Testis (tissue), 2 donors: ENCODE measurements at regions not wholly inside any gene's neighbourhood (a gene's known extent, or its start where the extent isn't known, plus 50 kb on each side); places are given as distances from the start of the nearest gene placed in this dataset.

ENCODE experiments used
- DNase-seq: peaks from one replicate; pipeline ENCODE4 v3.0.0-alpha.2; 2019
- H3K27ac ChIP-seq, 2 donors: fragments of 200-600 bp; sonication (generic); one replicate each; pipeline ENCODE4 v1.5.1; 2019
- H3K27me3 ChIP-seq: fragments of 200-600 bp; sonication (generic); one replicate; pipeline ENCODE4 v1.5.1; 2019
- H3K36me3 ChIP-seq: fragments of 200-600 bp; sonication (generic); one replicate; pipeline ENCODE4 v1.5.1; 2017; ENCODE audit warnings: low read depth; ENCODE audit errors: missing control alignments
- H3K4me1 ChIP-seq: fragments of 200-600 bp; sonication (generic); one replicate; pipeline ENCODE4 v1.5.1; 2019
- H3K4me3 ChIP-seq, 2 donors: fragments of 200-600 bp; sonication (generic); one replicate each; pipeline ENCODE4 v1.5.1; 2017 to 2019
- H3K9me3 ChIP-seq: fragments of 200-600 bp; sonication (generic); one replicate; pipeline ENCODE4 v1.5.1; 2017
- POLR2A ChIP-seq: fragments of 450-650 bp; IDR thresholded peaks from one replicate; pipeline ENCODE4 v1.6.1; 2017; ENCODE audit warnings: antibody characterized with exemption, mild to moderate bottlenecking, moderate library complexity
- WGBS, 2 donors: methylation state at CpG; one replicate each; pipeline ENCODE4 v1.1.5; 2018; 5-methylcytosine and 5-hydroxymethylcytosine counted together
- intact Hi-C: fragments of 100-400 bp; cut with DNase I; formaldehyde crosslinking; loops from one replicate; pipeline ENCODE4 v1.15.1; 2023; ENCODE audit warnings: low total_unique reads
- TF ChIP-seq, protein P1 (sequence below), 3 experiments: fragments of 450-650 bp in 2 of 3; fragments of 200-600 bp in 1 of 3; sonication (generic) in 1 of 3; IDR thresholded peaks; one replicate each; pipeline ENCODE4 v1.5.1; 2016 to 2019; ENCODE audit warnings: antibody characterized with exemption in 3 of 3, mild to moderate bottlenecking in 2 of 3, moderate library complexity in 1 of 3

DNA sequence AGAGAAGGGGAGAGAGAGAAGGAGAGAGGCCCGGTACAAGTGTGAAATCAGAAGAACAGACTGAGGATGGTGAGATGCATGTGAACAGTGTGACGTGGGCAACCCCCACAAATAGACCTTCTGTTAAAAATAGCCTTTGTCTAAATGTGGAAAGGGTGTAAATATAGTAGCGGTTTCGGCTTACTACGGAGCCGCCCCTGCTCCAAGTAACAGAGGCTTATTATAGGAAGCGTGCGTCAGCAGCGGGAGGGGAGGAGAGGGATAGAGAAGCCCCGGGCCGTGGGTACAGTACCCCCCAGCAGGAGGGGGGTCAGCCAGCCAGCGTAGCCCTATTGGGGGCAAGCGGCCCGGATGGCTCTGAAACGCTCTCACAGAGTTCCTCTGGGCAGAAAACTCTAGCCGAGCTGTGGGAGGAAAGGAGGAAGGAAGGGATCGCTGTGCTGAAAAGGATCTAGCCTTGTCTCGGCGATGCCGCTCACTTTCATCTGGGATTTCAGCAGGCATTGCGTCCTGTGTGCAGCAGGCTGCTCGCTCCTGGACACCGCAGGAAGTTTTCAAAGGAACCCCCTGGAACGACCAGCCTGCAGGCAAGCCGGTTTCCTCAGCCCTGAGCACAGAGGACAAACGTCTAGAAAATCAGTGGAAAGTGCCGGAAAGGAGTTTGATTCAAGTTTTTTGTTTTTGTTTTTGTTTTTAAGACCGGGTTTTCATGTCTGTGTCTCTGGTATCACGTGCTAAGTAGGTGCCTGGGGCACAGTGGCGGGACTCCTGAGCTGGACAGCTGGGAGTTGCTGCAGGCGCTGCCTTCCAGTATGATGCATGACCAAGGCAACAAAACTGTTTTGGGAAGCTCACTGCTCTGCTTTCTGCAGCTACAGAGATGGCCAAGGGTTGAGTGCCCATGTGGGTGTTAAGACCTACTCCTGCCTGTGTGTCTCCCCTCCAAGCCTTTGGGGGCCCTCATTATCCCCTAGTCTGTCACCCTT, 146.6 kb downstream of the SEC61B start:
- Histone ChIP-seq H3K27ac (peak overlapping the region; percentile 82 to 83), H3K4me1 (peaks cover 5% of the 10 kb centered on the region), H3K9me3 (no peaks in the 10 kb centered on the region), H3K4me3 (peak overlapping the region; percentile 37 to 51), H3K36me3 (no peaks in the 10 kb centered on the region), H3K27me3 (no peaks in the 10 kb centered on the region)
- WGBS, 2 donors, result 7% methylated on average over 31 of the region's 31 CpGs
- TF ChIP-seq, protein P1, sequence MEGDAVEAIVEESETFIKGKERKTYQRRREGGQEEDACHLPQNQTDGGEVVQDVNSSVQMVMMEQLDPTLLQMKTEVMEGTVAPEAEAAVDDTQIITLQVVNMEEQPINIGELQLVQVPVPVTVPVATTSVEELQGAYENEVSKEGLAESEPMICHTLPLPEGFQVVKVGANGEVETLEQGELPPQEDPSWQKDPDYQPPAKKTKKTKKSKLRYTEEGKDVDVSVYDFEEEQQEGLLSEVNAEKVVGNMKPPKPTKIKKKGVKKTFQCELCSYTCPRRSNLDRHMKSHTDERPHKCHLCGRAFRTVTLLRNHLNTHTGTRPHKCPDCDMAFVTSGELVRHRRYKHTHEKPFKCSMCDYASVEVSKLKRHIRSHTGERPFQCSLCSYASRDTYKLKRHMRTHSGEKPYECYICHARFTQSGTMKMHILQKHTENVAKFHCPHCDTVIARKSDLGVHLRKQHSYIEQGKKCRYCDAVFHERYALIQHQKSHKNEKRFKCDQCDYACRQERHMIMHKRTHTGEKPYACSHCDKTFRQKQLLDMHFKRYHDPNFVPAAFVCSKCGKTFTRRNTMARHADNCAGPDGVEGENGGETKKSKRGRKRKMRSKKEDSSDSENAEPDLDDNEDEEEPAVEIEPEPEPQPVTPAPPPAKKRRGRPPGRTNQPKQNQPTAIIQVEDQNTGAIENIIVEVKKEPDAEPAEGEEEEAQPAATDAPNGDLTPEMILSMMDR (IDR thresholded peaks at IDR 0.05), result no peak
- no peak for TF ChIP-seq POLR2A
- peak; percentile 57 for DNase-seq
- intact Hi-C loops, result no loop called here

- Histone ChIP-seq H3K4me1 (peaks cover 5% of the 10 kb centered on the region), H3K27me3 (no peaks in the 10 kb centered on the region), H3K36me3 (no peaks in the 10 kb centered on the region), H3K4me3 (no peak overlapping the region), H3K27ac (no peak overlapping the region), H3K9me3 (no peaks in the 10 kb centered on the region)
- DNase-seq, result no peak
- intact Hi-C loops, result no loop called here
- 91 to 94% methylated on average over 9 of the region's 9 CpGs for WGBS, 2 donors
- TF ChIP-seq POLR2A, result no peak
- TF ChIP-seq, protein P1 (IDR thresholded peaks at IDR 0.05), result no peak
Measured at GRCh38 chr9:99369327-99369722, 147.2 kb downstream of the SEC61B start.

DNA sequence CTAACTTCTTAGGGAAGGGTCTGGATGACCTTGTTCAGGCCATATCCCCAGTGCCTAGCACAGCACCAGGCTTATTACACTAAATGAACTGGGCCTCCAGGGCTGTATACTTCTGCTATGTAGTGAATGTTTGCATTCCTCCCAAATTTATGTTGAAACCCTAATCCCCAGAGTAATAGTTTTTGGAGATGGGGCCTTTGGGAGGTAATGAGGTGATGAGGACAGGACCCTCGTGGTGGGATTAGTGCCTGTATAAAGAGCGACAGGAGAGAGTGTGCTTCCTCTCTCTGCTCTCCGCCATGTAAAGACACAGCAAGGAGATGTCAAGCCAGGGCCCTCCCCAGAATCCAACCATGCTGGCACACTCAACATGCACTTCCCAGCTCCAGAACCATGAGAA, 148.3 kb downstream of the SEC61B start:
- no peak for TF ChIP-seq POLR2A
- TF ChIP-seq, protein P1 (IDR thresholded peaks at IDR 0.05), result no peak
- intact Hi-C loops, result no loop called here
- WGBS, 2 donors, result 92 to 94% methylated on average over 3 of the region's 3 CpGs

DNA sequence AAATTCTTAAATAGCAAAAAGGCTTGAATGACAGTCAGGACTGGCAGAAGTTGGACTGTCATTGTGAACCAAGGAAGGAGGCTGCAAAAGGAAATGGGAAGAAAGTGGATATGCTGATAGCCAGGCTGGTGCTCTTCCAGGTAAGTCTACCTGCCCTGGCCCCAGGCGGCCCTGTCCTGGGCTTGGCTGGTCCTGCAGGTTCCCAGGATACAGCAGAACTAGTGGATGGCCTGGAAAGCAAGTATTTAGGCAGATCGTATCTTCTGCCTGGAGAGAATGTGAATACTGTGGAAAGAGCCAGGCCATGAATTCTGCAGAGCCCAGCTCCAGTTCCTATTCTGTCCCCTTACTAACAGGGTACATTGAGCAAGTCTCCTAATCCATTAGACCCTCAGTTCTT, 149.3 kb downstream of the SEC61B start:
- Histone ChIP-seq H3K4me3 (no peak overlapping the region), H3K9me3 (no peaks in the 10 kb centered on the region), H3K27me3 (no peaks in the 10 kb centered on the region), H3K36me3 (no peaks in the 10 kb centered on the region), H3K27ac (no peak overlapping the region), H3K4me1 (peaks cover 5% of the 10 kb centered on the region)
- no peak for DNase-seq
- TF ChIP-seq POLR2A, result no peak
- TF ChIP-seq, protein P1 (IDR thresholded peaks at IDR 0.05), result no peak
- 87 to 100% methylated on average over 2 of the region's 2 CpGs for WGBS, 2 donors
- intact Hi-C loops, result no loop called here

More for the DNA sequence above, 148.3 kb downstream of the SEC61B start:
- no peak overlapping the region for H3K4me3 ChIP-seq
- H3K27me3 ChIP-seq, result no peaks in the 10 kb centered on the region
- H3K4me1 ChIP-seq, result peaks cover 5% of the 10 kb centered on the region
- no peaks in the 10 kb centered on the region for H3K9me3 ChIP-seq
- H3K36me3 ChIP-seq, result no peaks in the 10 kb centered on the region
- H3K27ac ChIP-seq, result no peak overlapping the region
- no peak for DNase-seq

DNA sequence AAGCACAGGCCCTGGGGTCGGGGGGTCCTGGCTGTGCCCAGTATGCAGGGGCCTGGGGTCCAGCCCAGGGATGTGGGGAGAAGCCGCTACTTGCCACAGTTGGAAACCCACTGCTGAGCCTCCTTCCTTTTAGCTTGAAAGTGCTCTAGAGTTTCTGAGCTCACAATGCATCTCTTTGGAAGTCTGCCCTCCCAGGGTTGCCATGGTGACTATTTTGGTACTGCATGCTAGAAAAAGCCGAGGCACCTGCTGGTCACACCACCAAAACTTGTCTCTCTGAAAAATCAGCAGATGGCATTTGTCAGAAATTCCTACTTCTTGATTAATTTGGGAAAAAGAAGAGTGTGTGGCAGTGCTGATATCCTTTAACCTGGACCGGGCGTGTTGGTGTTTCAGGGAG, 151.8 kb downstream of the SEC61B start:
- no peak for DNase-seq
- WGBS, 2 donors, result 81 to 88% methylated on average over 5 of the region's 5 CpGs
- no peak overlapping the region for H3K4me3 ChIP-seq
- TF ChIP-seq POLR2A, result no peak
- TF ChIP-seq, protein P1 (IDR thresholded peaks at IDR 0.05), result no peak
- no peak overlapping the region for H3K27ac ChIP-seq
- intact Hi-C loops, result no loop called here
- no peaks in the 10 kb centered on the region for H3K36me3 ChIP-seq
- no peaks in the 10 kb centered on the region for H3K27me3 ChIP-seq
- H3K9me3 ChIP-seq, result no peaks in the 10 kb centered on the region
- H3K4me1 ChIP-seq, result no peaks in the 10 kb centered on the region
